PC-3 (cell line): ENCODE measurements at regions not wholly inside any gene's neighbourhood (a gene's known extent, or its start where the extent isn't known, plus 50 kb on each side); places are given as distances from the start of the nearest gene placed in this dataset.

Source experiments
- CTCF ChIP-seq: fragments of 300-600 bp; sonication (generic); conservative IDR thresholded peaks from 2 replicates; pipeline ENCODE4 v1.5.1; 2017; ENCODE audit warnings: antibody characterized with exemption, low read depth, mild to moderate bottlenecking, low read length
- EZH2 ChIP-seq: fragments of 300-600 bp; sonication (generic); IDR thresholded peaks from one replicate; pipeline ENCODE4 v1.6.1; 2017; ENCODE audit warnings: antibody characterized with exemption, mild to moderate bottlenecking, low read length; ENCODE audit not compliant: unreplicated experiment
- EZH2phosphoT487 ChIP-seq: fragments of 300-600 bp; sonication (generic); IDR thresholded peaks from 2 replicates; pipeline ENCODE4 v1.6.1; 2018; ENCODE audit warnings: mild to moderate bottlenecking, antibody characterized with exemption, low read length, borderline replicate concordance

- TF ChIP-seq CTCF (no peak), EZH2phosphoT487 (no peak), EZH2 (no peak)
These were observed 495.8 kb downstream of the CHSY3 start for GRCh38 chr5:130400091-130400490.
